Endothelial cell of umbilical vein (primary cell): ENCODE measurements at regions not wholly inside any gene's neighbourhood (a gene's known extent, or its start where the extent isn't known, plus 50 kb on each side); places are given as distances from the start of the nearest gene placed in this dataset.

ENCODE experiments used
- BruUV-seq: library from RNA; stranded (reverse); fragments of 400-500 nt; replicated peaks from 2 replicates; lab custom pipeline; 2021; lab: Mats Ljungman, UMichigan
- CTCF ChIA-PET: fragments of 300-600, 350-600 bp; sonication (Branson Sonifier 250); formaldehyde crosslinking; loops from one replicate; lab custom pipeline; 2021; ENCODE audit warnings: antibody characterized with exemption, inconsistent platforms; lab: Charles Lee
- POLR2A ChIA-PET: fragments of 300-600, 350-600 bp; sonication (Branson Sonifier 250); formaldehyde crosslinking; loops from one replicate; lab custom pipeline; 2021; ENCODE audit warnings: antibody characterized with exemption, inconsistent platforms; lab: Charles Lee
- DNase-seq: peaks from one replicate; pipeline ENCODE4 v3.0.0-alpha.2; 2011; ENCODE audit warnings: low read depth, low spot score
- FAIRE-seq: peaks from 2 replicates; lab custom pipeline; 2011; peaks lifted over from hg19 to GRCh38; lab: Jason Lieb, UNC
- H2AFZ ChIP-seq: 2 replicates; pipeline ENCODE4 v1.6.0; 2012; ENCODE audit warnings: low read depth, low read length, control low read depth, inconsistent platforms
- H3K27ac ChIP-seq: 2 replicates; pipeline ENCODE4 v1.5.1; 2011; ENCODE audit warnings: low read depth, mild to moderate bottlenecking, control low read depth, low read length, moderate library complexity; ENCODE audit not compliant: insufficient read depth
- H3K27me3 ChIP-seq, 2 experiments: 2 replicates each; pipeline versions ENCODE4 v1.6.0 to v1.6.1; 2011; ENCODE audit warnings: low read length in 2 of 2, mixed read lengths in 1 of 2; ENCODE audit not compliant: control insufficient read depth in 2 of 2, insufficient read depth in 2 of 2
- H3K36me3 ChIP-seq, 2 experiments: 2 replicates in 1 of 2; 3 replicates in 1 of 2; pipeline ENCODE4 v1.5.1; 2011; ENCODE audit warnings: low read length in 2 of 2, mild to moderate bottlenecking in 1 of 2, moderate library complexity in 1 of 2; ENCODE audit not compliant: control insufficient read depth in 2 of 2, insufficient read depth in 2 of 2; ENCODE audit errors: extremely low read depth in 1 of 2
- H3K4me1 ChIP-seq: 3 replicates; pipeline ENCODE4 v1.5.1; 2011; ENCODE audit warnings: mild to moderate bottlenecking, low read length; ENCODE audit not compliant: control insufficient read depth, insufficient read depth; ENCODE audit errors: extremely low read depth
- H3K4me2 ChIP-seq: 2 replicates; pipeline ENCODE4 v1.6.1; 2011; ENCODE audit warnings: low read length, control low read depth, mixed read lengths; ENCODE audit not compliant: insufficient read depth
- H3K4me3 ChIP-seq, 3 experiments: fragments of 200-600 bp in 1 of 3; sonication (generic), shearing (Covaris generic) in 1 of 3; replicated peaks in 1 of 3; 2 replicates each; pipeline ENCODE4 v1.5.1; 2011 to 2016; ENCODE audit warnings: control low read depth in 3 of 3, low read length in 3 of 3, mild to moderate bottlenecking in 2 of 3, inconsistent platforms in 1 of 3, low read depth in 1 of 3, moderate library complexity in 1 of 3; ENCODE audit not compliant: insufficient read depth in 1 of 3
- H3K79me2 ChIP-seq: 2 replicates; pipeline ENCODE4 v1.6.0; 2012; ENCODE audit warnings: low read length, inconsistent platforms; ENCODE audit not compliant: control insufficient read depth, insufficient read depth
- H3K9ac ChIP-seq: replicated peaks from 2 replicates; pipeline ENCODE3; 2011; ENCODE audit warnings: low read length, control low read depth; ENCODE audit not compliant: insufficient read depth; ENCODE audit errors: extremely low read depth
- H3K9me1 ChIP-seq: replicated peaks from 3 replicates; pipeline ENCODE4 v1.6.0; 2011; ENCODE audit warnings: mild to moderate bottlenecking, low read length; ENCODE audit not compliant: control insufficient read depth, insufficient read depth; ENCODE audit errors: extremely low read depth
- H3K9me3 ChIP-seq: replicated peaks from 2 replicates; pipeline ENCODE4 v1.5.1; 2012; ENCODE audit warnings: low read length, inconsistent platforms; ENCODE audit not compliant: control insufficient read depth, insufficient read depth
- H4K20me1 ChIP-seq: replicated peaks from 2 replicates; pipeline ENCODE3; 2011; ENCODE audit warnings: mild to moderate bottlenecking, low read length; ENCODE audit not compliant: control insufficient read depth, insufficient read depth; ENCODE audit errors: extremely low read depth
- CTCF ChIP-seq, 2 donors: IDR thresholded peaks; 1 replicate in 1 of 2; 2 replicates in 1 of 2; pipeline ENCODE4 v1.5.1; 2011; ENCODE audit warnings: low read length in 2 of 2, mild to moderate bottlenecking in 2 of 2, moderate library complexity in 2 of 2, control low read depth in 1 of 2, inconsistent platforms in 1 of 2, low read depth in 1 of 2; ENCODE audit not compliant: insufficient read depth in 1 of 2; ENCODE audit errors: extremely low read depth in 1 of 2
- EZH2 ChIP-seq: IDR thresholded peaks from 2 replicates; pipeline ENCODE4 v1.6.1; 2012; ENCODE audit warnings: borderline replicate concordance, low read depth, mild to moderate bottlenecking, moderate library complexity, low read length, inconsistent platforms; ENCODE audit not compliant: severe bottlenecking
- FOS ChIP-seq: IDR thresholded peaks from 2 replicates; pipeline ENCODE4 v1.6.1; 2011; ENCODE audit warnings: mild to moderate bottlenecking, low read length, moderate library complexity, borderline replicate concordance; ENCODE audit not compliant: insufficient read depth
- GATA2 ChIP-seq: IDR thresholded peaks from 2 replicates; pipeline ENCODE4 v1.7.0; 2011; ENCODE audit warnings: low read depth, mild to moderate bottlenecking, moderate library complexity, mixed read lengths, low read length; ENCODE audit not compliant: insufficient read length, insufficient read depth
- JUN ChIP-seq: IDR thresholded peaks from 2 replicates; pipeline ENCODE4 v1.6.1; 2011; ENCODE audit warnings: borderline replicate concordance, low read depth; ENCODE audit not compliant: insufficient read length, insufficient read depth
- MAX ChIP-seq: IDR thresholded peaks from 2 replicates; pipeline ENCODE4 v1.6.1; 2011; ENCODE audit not compliant: insufficient read depth, insufficient read length
- MYC ChIP-seq: IDR thresholded peaks from one replicate; pipeline ENCODE4 v1.6.1; 2011; ENCODE audit warnings: mild to moderate bottlenecking, low read depth, low read length
- POLR2A ChIP-seq: IDR thresholded peaks from 2 replicates; pipeline ENCODE4 v1.6.1; 2012; ENCODE audit warnings: low read depth, mild to moderate bottlenecking, control low read depth, low read length
- POLR2AphosphoS5 ChIP-seq: IDR thresholded peaks from 2 replicates; pipeline ENCODE4 v1.6.1; 2012; ENCODE audit warnings: low read depth, mild to moderate bottlenecking, control low read depth, low read length, moderate library complexity; ENCODE audit not compliant: insufficient read depth
- dilution Hi-C: fragments of 300-500 bp; cut with MboI; formaldehyde crosslinking; loops from one replicate; pipeline ENCODE4 v1.15.0; 2019; ENCODE audit warnings: low sequenced_read_pairs; ENCODE audit not compliant: extremely low pct_ligation_motif_present
- intact Hi-C: fragments of 100-400 bp; cut with micrococcal nuclease; formaldehyde crosslinking; loops from one replicate; pipeline ENCODE4 v1.10.0; 2022

GRCh38 chr13:106381091-106381490, 154.4 kb downstream of the EFNB2 start:
- FAIRE-seq = no peak

More at GRCh38 chr13:106381091-106381490, 154.4 kb downstream of the EFNB2 start:
- H3K27me3 ChIP-seq = no peaks in the 10 kb centered on the region
- H3K4me2 ChIP-seq = no peak overlapping the region
- no peaks in the 10 kb centered on the region for H3K9me3 ChIP-seq
- H3K36me3 ChIP-seq = no peaks in the 10 kb centered on the region
- no peak overlapping the region for H3K4me3 ChIP-seq
- H3K9ac ChIP-seq = no peak overlapping the region
- ChIA-PET POLR2A (no interaction called here), CTCF (no interaction called here)
- peak; percentile 63 for DNase-seq
- no peaks in the 10 kb centered on the region for H3K9me1 ChIP-seq
- no peaks in the 10 kb centered on the region for H3K79me2 ChIP-seq
- intact Hi-C loops (no loop called here), dilution Hi-C loops (no loop called here)
- no peak overlapping the region for H3K27ac ChIP-seq
- no TSS peak for BruUV-seq
- no peak overlapping the region for H2AFZ ChIP-seq
- no peak for TF ChIP-seq MAX
- no peak for TF ChIP-seq EZH2
- TF ChIP-seq CTCF (IDR thresholded peaks at IDR 0.05; ENCODE audit: extremely low read depth in 1 of 2, insufficient read depth in 1 of 2, low read depth in 1 of 2, low read length in 2 of 2) = no peak
- TF ChIP-seq FOS = no peak
- TF ChIP-seq GATA2 = no peak
- no peak for TF ChIP-seq POLR2A
- no peak for TF ChIP-seq JUN
- no peak for TF ChIP-seq POLR2AphosphoS5
- no peak for TF ChIP-seq MYC
- peaks cover 10% of the 10 kb centered on the region for H3K4me1 ChIP-seq
- H4K20me1 ChIP-seq = no peaks in the 10 kb centered on the region
